Endodermal cell (in vitro differentiated cells): ENCODE measurements at regions not wholly inside any gene's neighbourhood (a gene's known extent, or its start where the extent isn't known, plus 50 kb on each side); places are given as distances from the start of the nearest gene placed in this dataset.

Experiments used
- DNase-seq: peaks from one replicate; pipeline ENCODE4 v3.0.0-alpha.2; 2017
- H3K27ac ChIP-seq: 2 replicates; pipeline ENCODE4 v1.5.1; 2013; ENCODE audit warnings: mild to moderate bottlenecking, low read depth, low read length, moderate library complexity
- H3K27me3 ChIP-seq: 2 replicates; pipeline ENCODE4 v1.6.1; 2013; ENCODE audit warnings: mild to moderate bottlenecking, low read length, moderate library complexity; ENCODE audit not compliant: insufficient read depth, control insufficient read depth, poor library complexity, severe bottlenecking
- H3K36me3 ChIP-seq: 2 replicates; pipeline ENCODE4 v1.7.0; 2013; ENCODE audit warnings: mild to moderate bottlenecking, low read length, moderate library complexity; ENCODE audit not compliant: control insufficient read depth, insufficient read depth
- H3K4me1 ChIP-seq: one replicate; pipeline ENCODE4 v1.7.0; 2013; ENCODE audit warnings: low read length; ENCODE audit not compliant: control insufficient read depth, insufficient read depth
- H3K4me3 ChIP-seq: 2 replicates; pipeline ENCODE4 v1.5.1; 2013; ENCODE audit warnings: mild to moderate bottlenecking, low read length, moderate library complexity
- H3K9ac ChIP-seq: 2 replicates; pipeline ENCODE4 v1.6.1; 2013; ENCODE audit warnings: mild to moderate bottlenecking, low read length, moderate library complexity; ENCODE audit not compliant: poor library complexity, severe bottlenecking; ENCODE audit errors: extremely low read depth
- H3K9me3 ChIP-seq: 2 replicates; pipeline ENCODE4 v1.6.1; 2013; ENCODE audit warnings: mild to moderate bottlenecking, low read length, moderate library complexity; ENCODE audit not compliant: control insufficient read depth
- H3K27ac Mint-ChIP-seq: 2 replicates; pipeline ENCODE4 v1.8.0; 2020; ENCODE audit warnings: mixed read lengths
- H3K27me3 Mint-ChIP-seq: 2 replicates; pipeline ENCODE4 v1.8.0; 2021; ENCODE audit warnings: mild to moderate bottlenecking, mixed read lengths; ENCODE audit not compliant: insufficient read depth
- H3K36me3 Mint-ChIP-seq: 2 replicates; pipeline ENCODE4 v1.8.0; 2020; ENCODE audit warnings: low read depth, mixed read lengths
- H3K4me1 Mint-ChIP-seq: 2 replicates; pipeline ENCODE4 v1.8.0; 2020; ENCODE audit warnings: mixed read lengths
- H3K4me3 Mint-ChIP-seq: 2 replicates; pipeline ENCODE4 v1.8.0; 2020; ENCODE audit warnings: mild to moderate bottlenecking, moderate library complexity, mixed read lengths
- H3K9me3 Mint-ChIP-seq: 2 replicates; pipeline ENCODE4 v1.8.0; 2020; ENCODE audit warnings: mild to moderate bottlenecking, mixed read lengths
- CTCF ChIP-seq: fragments of 200-600 bp; sonication (generic); conservative IDR thresholded peaks from 2 replicates; pipeline ENCODE4 v1.5.0; 2021; ENCODE audit warnings: antibody characterized with exemption, mild to moderate bottlenecking
- WGBS, 2 experiments: methylation state at CpG; one replicate each; pipeline versions ENCODE4 v1.1.5 to v1.1.7; 2013; ENCODE audit warnings: missing lambda C conversion rate in 2 of 2, mixed read lengths in 1 of 2; ENCODE audit not compliant: insufficient coverage in 1 of 2, insufficient read length in 1 of 2; 5-methylcytosine and 5-hydroxymethylcytosine counted together

GRCh38 chr18:24678626-24679025 is 218.2 kb downstream of the HRH4 start:
- Histone ChIP-seq H3K9ac (no peak overlapping the region), H3K27me3 (no peaks in the 10 kb centered on the region), H3K4me3 (no peak overlapping the region), H3K36me3 (no peaks in the 10 kb centered on the region), H3K27ac (no peak overlapping the region), H3K9me3 (no peaks in the 10 kb centered on the region), H3K4me1 (no peaks in the 10 kb centered on the region)
- no peaks in the 10 kb centered on the region for H3K9me3 Mint-ChIP-seq
- H3K36me3 Mint-ChIP-seq, result no peaks in the 10 kb centered on the region
- WGBS, 2 experiments, result 92 to 96% methylated on average over 2 to 3 of the region's 3 CpGs
- no peaks in the 10 kb centered on the region for H3K27me3 Mint-ChIP-seq
- no peak overlapping the region for H3K27ac Mint-ChIP-seq
- H3K4me3 Mint-ChIP-seq, result no peak overlapping the region
- H3K4me1 Mint-ChIP-seq, result no peaks in the 10 kb centered on the region
- TF ChIP-seq CTCF, result no peak
- no peak for DNase-seq

GRCh38 chr18:24679062-24679461 is 218.6 kb downstream of the HRH4 start:
- no peak overlapping the region for H3K27ac Mint-ChIP-seq
- DNase-seq, result no peak
- no peaks in the 10 kb centered on the region for H3K36me3 ChIP-seq
- no peaks in the 10 kb centered on the region for H3K9me3 Mint-ChIP-seq
- WGBS, 2 experiments, result 77 to 86% methylated on average over 4 of the region's 4 CpGs
- no peak overlapping the region for H3K4me3 Mint-ChIP-seq
- H3K4me1 Mint-ChIP-seq, result no peaks in the 10 kb centered on the region
- H3K9me3 ChIP-seq, result no peaks in the 10 kb centered on the region
- no peaks in the 10 kb centered on the region for H3K27me3 ChIP-seq
- no peak overlapping the region for H3K4me3 ChIP-seq
- no peaks in the 10 kb centered on the region for H3K36me3 Mint-ChIP-seq
- H3K4me1 ChIP-seq, result no peaks in the 10 kb centered on the region
- H3K27ac ChIP-seq, result no peak overlapping the region
- H3K27me3 Mint-ChIP-seq, result no peaks in the 10 kb centered on the region
- H3K9ac ChIP-seq, result no peak overlapping the region
- no peak for TF ChIP-seq CTCF

DNA sequence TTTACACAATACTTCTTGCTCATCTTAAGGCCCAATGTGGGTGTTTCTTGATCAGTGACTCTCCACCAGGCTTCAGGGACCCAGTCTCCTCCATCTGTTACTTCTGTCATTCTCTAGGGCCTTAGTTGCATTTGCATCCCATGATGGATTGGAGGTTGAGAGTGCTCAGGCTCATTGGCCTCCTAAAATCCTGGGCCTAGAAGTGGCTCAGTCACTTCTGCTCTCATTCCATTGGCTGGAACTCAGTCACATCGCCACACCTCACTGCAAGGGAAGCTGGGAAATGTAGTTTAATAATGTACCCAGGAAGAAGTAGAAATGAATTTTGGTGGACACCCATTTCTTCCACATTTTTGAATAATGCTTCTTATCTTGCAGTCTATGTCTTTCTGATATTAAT is 223.5 kb downstream of the HRH4 start:
- no peaks in the 10 kb centered on the region for H3K4me1 ChIP-seq
- Mint-ChIP-seq H3K4me1 (no peaks in the 10 kb centered on the region), H3K27me3 (no peaks in the 10 kb centered on the region), H3K36me3 (no peaks in the 10 kb centered on the region), H3K9me3 (no peaks in the 10 kb centered on the region), H3K4me3 (no peak overlapping the region), H3K27ac (no peak overlapping the region)
- no peak for TF ChIP-seq CTCF
- H3K4me3 ChIP-seq, result no peak overlapping the region
- no peak overlapping the region for H3K9ac ChIP-seq
- WGBS, 2 experiments, result 78% methylated on average over 1 of the region's 1 CpG; no CpG with 5 or more reads in 1 of the 2 experiments
- peak; percentile 71 for DNase-seq
- H3K27ac ChIP-seq, result no peak overlapping the region
- H3K9me3 ChIP-seq, result no peaks in the 10 kb centered on the region
- H3K36me3 ChIP-seq, result no peaks in the 10 kb centered on the region
- no peaks in the 10 kb centered on the region for H3K27me3 ChIP-seq
